GM23338 (cell line): ENCODE measurements at regions not wholly inside any gene's neighbourhood (a gene's known extent, or its start where the extent isn't known, plus 50 kb on each side); places are given as distances from the start of the nearest gene placed in this dataset.
A peak's percentile ranks its signal among the peaks of the same experiment; 100 is the strongest.
"Not testable (repeated sequence)": the region's sequence is repeated elsewhere in the genome, so short reads cannot be mapped to it uniquely, and the experiment has no call there.

Experiments used
- ATAC-seq: fragments of 200-7000 bp; cut with Tn5 transposase; 3 replicates; pipeline ENCODE4 v1.9.1; 2020
- DNase-seq: peaks from one replicate; pipeline ENCODE4 v3.0.0-alpha.2; 2015; ENCODE audit warnings: low spot score
- H2AFZ ChIP-seq: fragments of 200-600 bp; sonication (generic); 2 replicates; pipeline ENCODE4 v1.8.0; 2016; ENCODE audit warnings: antibody characterized with exemption, mild to moderate bottlenecking, moderate library complexity
- H3F3A ChIP-seq: fragments of 200-600 bp; sonication (generic); replicated peaks from 2 replicates; pipeline ENCODE4 v1.8.0; 2017; ENCODE audit warnings: antibody characterized with exemption, mixed run types, low read depth
- H3K27ac ChIP-seq: fragments of 200-600 bp; sonication (generic); 2 replicates; pipeline ENCODE4 v1.6.1; 2016; ENCODE audit warnings: low read depth
- H3K27me3 ChIP-seq: fragments of 200-600 bp; sonication (generic); 2 replicates; pipeline ENCODE4 v1.8.0; 2016; ENCODE audit warnings: mild to moderate bottlenecking, mixed run types, moderate library complexity; ENCODE audit not compliant: insufficient read depth
- H3K36me3 ChIP-seq: fragments of 200-600 bp; sonication (generic); 2 replicates; pipeline ENCODE4 v1.8.0; 2016; ENCODE audit warnings: mild to moderate bottlenecking; ENCODE audit not compliant: insufficient read depth
- H3K4me1 ChIP-seq: fragments of 200-600 bp; sonication (generic); 2 replicates; pipeline ENCODE4 v1.8.0; 2016; ENCODE audit warnings: mild to moderate bottlenecking, moderate library complexity; ENCODE audit not compliant: insufficient read depth
- H3K4me2 ChIP-seq: fragments of 200-600 bp; sonication (generic); 2 replicates; pipeline ENCODE4 v1.7.1; 2017; ENCODE audit warnings: mixed run types
- H3K4me3 ChIP-seq: fragments of 200-600 bp; sonication (generic); 2 replicates; pipeline ENCODE4 v1.6.1; 2016; ENCODE audit warnings: mixed run types
- H3K79me2 ChIP-seq: fragments of 200-600 bp; sonication (generic); replicated peaks from 2 replicates; pipeline ENCODE4 v1.8.0; 2017; ENCODE audit warnings: mild to moderate bottlenecking; ENCODE audit not compliant: insufficient read depth
- H3K9me2 ChIP-seq: fragments of 200-600 bp; sonication (generic); 2 replicates; pipeline ENCODE4 v1.8.0; 2017; ENCODE audit not compliant: insufficient read depth
- H4K20me1 ChIP-seq: fragments of 200-600 bp; sonication (generic); replicated peaks from 2 replicates; pipeline ENCODE4 v1.8.0; 2017; ENCODE audit warnings: mild to moderate bottlenecking; ENCODE audit not compliant: insufficient read depth
- H3K27ac Mint-ChIP-seq: 2 replicates; pipeline ENCODE4 v1.8.0; 2020; ENCODE audit warnings: inconsistent platforms, mild to moderate bottlenecking, moderate library complexity, mixed read lengths
- H3K27me3 Mint-ChIP-seq: 3 replicates; pipeline ENCODE4 v1.8.0; 2022; ENCODE audit warnings: low read depth, mild to moderate bottlenecking, moderate library complexity, mixed read lengths, inconsistent platforms; ENCODE audit not compliant: insufficient read depth, poor library complexity
- H3K36me3 Mint-ChIP-seq: 3 replicates; pipeline ENCODE4 v1.8.0; 2021; ENCODE audit warnings: low read depth, mild to moderate bottlenecking, inconsistent platforms, moderate library complexity, mixed read lengths
- H3K4me1 Mint-ChIP-seq: 3 replicates; pipeline ENCODE4 v1.8.0; 2020; ENCODE audit warnings: mild to moderate bottlenecking, inconsistent platforms, mixed read lengths
- H3K4me3 Mint-ChIP-seq: 3 replicates; pipeline ENCODE4 v1.8.0; 2021; ENCODE audit warnings: moderate library complexity, mild to moderate bottlenecking, inconsistent platforms, mixed read lengths
- H3K9me3 Mint-ChIP-seq: 3 replicates; pipeline ENCODE4 v1.8.0; 2020; ENCODE audit warnings: moderate library complexity, mild to moderate bottlenecking, inconsistent platforms, mixed read lengths
- CTCF ChIP-seq, 2 experiments: fragments of 200-600 bp in 1 of 2; sonication (generic) in 1 of 2; conservative IDR thresholded peaks; 2 replicates each; pipeline versions ENCODE4 v1.5.1 to v1.6.1; 2016 to 2017; ENCODE audit warnings: antibody characterized with exemption in 2 of 2, low read depth in 2 of 2, mild to moderate bottlenecking in 2 of 2, moderate library complexity in 1 of 2
- EZH2phosphoT487 ChIP-seq: fragments of 200-600 bp; sonication (generic); IDR thresholded peaks from one replicate; pipeline ENCODE4 v1.8.1; 2018; ENCODE audit warnings: antibody characterized with exemption; ENCODE audit not compliant: unreplicated experiment
- JUNB ChIP-seq: IDR thresholded peaks from one replicate; pipeline ENCODE4 v1.6.1; 2016; ENCODE audit warnings: antibody characterized with exemption; ENCODE audit not compliant: unreplicated experiment
- STAT1 ChIP-seq: IDR thresholded peaks from one replicate; pipeline ENCODE4 v1.6.1; 2016; ENCODE audit warnings: antibody characterized with exemption; ENCODE audit not compliant: unreplicated experiment
- TF ChIP-seq, protein P1 (sequence below): fragments of 250-450 bp; sonication (Bioruptor Pico); IDR thresholded peaks from 2 replicates; pipeline ENCODE4 v1.5.0; 2020; ENCODE audit warnings: mild to moderate bottlenecking, moderate library complexity

- not testable (repeated sequence) for H3K9me2 ChIP-seq, H2AFZ ChIP-seq, ATAC-seq, H3F3A ChIP-seq, H3K36me3 ChIP-seq, H4K20me1 ChIP-seq, H3K4me2 ChIP-seq, H3K4me3 ChIP-seq, H3K27ac ChIP-seq, H3K36me3 Mint-ChIP-seq, H3K4me1 ChIP-seq, H3K27ac Mint-ChIP-seq, H3K4me3 Mint-ChIP-seq, H3K27me3 ChIP-seq, H3K79me2 ChIP-seq
- peak; percentile 39 for DNase-seq
- Mint-ChIP-seq H3K4me1 (peaks cover 11% of the 10 kb centered on the region), H3K27me3 (peaks cover 15% of the 10 kb centered on the region), H3K9me3 (peaks cover 16% of the 10 kb centered on the region; the same call in 2 of the 3 replicates)
- peak; percentile 39 to 58 for TF ChIP-seq CTCF (conservative IDR thresholded peaks at IDR 0.05; ENCODE audit: low read depth in 2 of 2)
These were observed 65.3 kb upstream of the TP53I11 start for GRCh38 chr11:45015983-45016382.

DNA sequence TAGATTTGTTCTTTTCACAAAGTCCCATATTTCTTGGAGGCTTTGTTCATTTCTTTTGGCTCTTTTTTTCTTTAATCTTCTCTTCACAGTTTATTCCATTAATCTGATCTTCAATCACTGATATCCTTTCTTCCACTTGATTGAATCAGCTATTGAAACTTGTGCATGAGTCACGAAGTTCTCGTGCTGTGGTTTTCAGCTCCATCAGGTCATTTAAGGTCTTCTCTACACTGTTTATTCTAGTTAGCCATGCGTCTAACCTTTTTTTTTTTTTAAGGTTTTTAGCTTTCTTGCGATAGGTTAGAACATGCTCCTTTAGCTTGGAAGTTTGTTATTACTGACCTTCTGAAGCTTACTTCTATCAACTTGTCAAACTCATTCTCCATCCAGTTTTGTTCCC lies 65.8 kb upstream of the TP53I11 start:
- H3K27me3 Mint-ChIP-seq: peaks cover 16% of the 10 kb centered on the region

GRCh38 chr11:45017329-45017728 lies 66.6 kb upstream of the TP53I11 start:
- H3F3A ChIP-seq: no peaks in the 10 kb centered on the region
- H3K27ac ChIP-seq: no peak overlapping the region
- H3K4me3 ChIP-seq: no peak overlapping the region
- H2AFZ ChIP-seq: 0 out of 2 replicates have a peak overlapping the region, but pooled peaks have one; percentile 63
- ATAC-seq (peak; percentile 92), DNase-seq (peak; percentile 77)
- no peak overlapping the region for H3K4me3 Mint-ChIP-seq
- peaks cover 23% of the 10 kb centered on the region for H3K4me1 Mint-ChIP-seq
- no peaks in the 10 kb centered on the region for H3K79me2 ChIP-seq
- no peak overlapping the region for H3K27ac Mint-ChIP-seq
- no peaks in the 10 kb centered on the region for H4K20me1 ChIP-seq
- H3K27me3 ChIP-seq: no peaks in the 10 kb centered on the region
- H3K9me3 Mint-ChIP-seq: peaks cover 13% of the 10 kb centered on the region; the same call in 2 of the 3 replicates
- H3K4me1 ChIP-seq: peaks cover 23% of the 10 kb centered on the region
- H3K9me2 ChIP-seq: no peaks in the 10 kb centered on the region
- no peaks in the 10 kb centered on the region; the same call in 2 of the 3 replicates for H3K36me3 Mint-ChIP-seq
- H3K27me3 Mint-ChIP-seq: peaks cover 18% of the 10 kb centered on the region
- no peak overlapping the region for H3K4me2 ChIP-seq
- no peaks in the 10 kb centered on the region for H3K36me3 ChIP-seq
- TF ChIP-seq, protein P1, sequence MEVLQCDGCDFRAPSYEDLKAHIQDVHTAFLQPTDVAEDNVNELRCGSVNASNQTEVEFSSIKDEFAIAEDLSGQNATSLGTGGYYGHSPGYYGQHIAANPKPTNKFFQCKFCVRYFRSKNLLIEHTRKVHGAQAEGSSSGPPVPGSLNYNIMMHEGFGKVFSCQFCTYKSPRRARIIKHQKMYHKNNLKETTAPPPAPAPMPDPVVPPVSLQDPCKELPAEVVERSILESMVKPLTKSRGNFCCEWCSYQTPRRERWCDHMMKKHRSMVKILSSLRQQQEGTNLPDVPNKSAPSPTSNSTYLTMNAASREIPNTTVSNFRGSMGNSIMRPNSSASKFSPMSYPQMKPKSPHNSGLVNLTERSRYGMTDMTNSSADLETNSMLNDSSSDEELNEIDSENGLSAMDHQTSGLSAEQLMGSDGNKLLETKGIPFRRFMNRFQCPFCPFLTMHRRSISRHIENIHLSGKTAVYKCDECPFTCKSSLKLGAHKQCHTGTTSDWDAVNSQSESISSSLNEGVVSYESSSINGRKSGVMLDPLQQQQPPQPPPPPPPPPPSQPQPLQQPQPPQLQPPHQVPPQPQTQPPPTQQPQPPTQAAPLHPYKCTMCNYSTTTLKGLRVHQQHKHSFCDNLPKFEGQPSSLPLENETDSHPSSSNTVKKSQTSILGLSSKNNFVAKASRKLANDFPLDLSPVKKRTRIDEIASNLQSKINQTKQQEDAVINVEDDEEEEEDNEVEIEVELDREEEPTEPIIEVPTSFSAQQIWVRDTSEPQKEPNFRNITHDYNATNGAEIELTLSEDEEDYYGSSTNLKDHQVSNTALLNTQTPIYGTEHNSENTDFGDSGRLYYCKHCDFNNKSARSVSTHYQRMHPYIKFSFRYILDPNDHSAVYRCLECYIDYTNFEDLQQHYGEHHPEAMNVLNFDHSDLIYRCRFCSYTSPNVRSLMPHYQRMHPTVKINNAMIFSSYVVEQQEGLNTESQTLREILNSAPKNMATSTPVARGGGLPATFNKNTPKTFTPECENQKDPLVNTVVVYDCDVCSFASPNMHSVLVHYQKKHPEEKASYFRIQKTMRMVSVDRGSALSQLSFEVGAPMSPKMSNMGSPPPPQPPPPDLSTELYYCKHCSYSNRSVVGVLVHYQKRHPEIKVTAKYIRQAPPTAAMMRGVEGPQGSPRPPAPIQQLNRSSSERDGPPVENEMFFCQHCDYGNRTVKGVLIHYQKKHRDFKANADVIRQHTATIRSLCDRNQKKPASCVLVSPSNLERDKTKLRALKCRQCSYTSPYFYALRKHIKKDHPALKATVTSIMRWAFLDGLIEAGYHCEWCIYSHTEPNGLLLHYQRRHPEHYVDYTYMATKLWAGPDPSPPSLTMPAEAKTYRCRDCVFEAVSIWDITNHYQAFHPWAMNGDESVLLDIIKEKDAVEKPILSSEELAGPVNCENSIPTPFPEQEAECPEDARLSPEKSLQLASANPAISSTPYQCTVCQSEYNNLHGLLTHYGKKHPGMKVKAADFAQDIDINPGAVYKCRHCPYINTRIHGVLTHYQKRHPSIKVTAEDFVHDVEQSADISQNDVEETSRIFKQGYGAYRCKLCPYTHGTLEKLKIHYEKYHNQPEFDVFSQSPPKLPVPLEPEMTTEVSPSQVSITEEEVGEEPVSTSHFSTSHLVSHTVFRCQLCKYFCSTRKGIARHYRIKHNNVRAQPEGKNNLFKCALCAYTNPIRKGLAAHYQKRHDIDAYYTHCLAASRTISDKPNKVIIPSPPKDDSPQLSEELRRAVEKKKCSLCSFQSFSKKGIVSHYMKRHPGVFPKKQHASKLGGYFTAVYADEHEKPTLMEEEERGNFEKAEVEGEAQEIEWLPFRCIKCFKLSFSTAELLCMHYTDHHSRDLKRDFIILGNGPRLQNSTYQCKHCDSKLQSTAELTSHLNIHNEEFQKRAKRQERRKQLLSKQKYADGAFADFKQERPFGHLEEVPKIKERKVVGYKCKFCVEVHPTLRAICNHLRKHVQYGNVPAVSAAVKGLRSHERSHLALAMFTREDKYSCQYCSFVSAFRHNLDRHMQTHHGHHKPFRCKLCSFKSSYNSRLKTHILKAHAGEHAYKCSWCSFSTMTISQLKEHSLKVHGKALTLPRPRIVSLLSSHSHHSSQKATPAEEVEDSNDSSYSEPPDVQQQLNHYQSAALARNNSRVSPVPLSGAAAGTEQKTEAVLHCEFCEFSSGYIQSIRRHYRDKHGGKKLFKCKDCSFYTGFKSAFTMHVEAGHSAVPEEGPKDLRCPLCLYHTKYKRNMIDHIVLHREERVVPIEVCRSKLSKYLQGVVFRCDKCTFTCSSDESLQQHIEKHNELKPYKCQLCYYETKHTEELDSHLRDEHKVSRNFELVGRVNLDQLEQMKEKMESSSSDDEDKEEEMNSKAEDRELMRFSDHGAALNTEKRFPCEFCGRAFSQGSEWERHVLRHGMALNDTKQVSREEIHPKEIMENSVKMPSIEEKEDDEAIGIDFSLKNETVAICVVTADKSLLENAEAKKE: no peak
- TF ChIP-seq STAT1 (no peak), EZH2phosphoT487 (no peak), JUNB (peak; percentile 37)

More for the DNA sequence above, 65.8 kb upstream of the TP53I11 start:
- H3K27ac Mint-ChIP-seq, H3K4me2 ChIP-seq, H3K27me3 ChIP-seq, H2AFZ ChIP-seq, ATAC-seq, H3K4me3 Mint-ChIP-seq, H3K79me2 ChIP-seq, H3K27ac ChIP-seq, H3K36me3 ChIP-seq, DNase-seq, H3K36me3 Mint-ChIP-seq, H3F3A ChIP-seq, H3K4me3 ChIP-seq, H4K20me1 ChIP-seq, H3K9me2 ChIP-seq: not testable (repeated sequence)
- H3K4me1 ChIP-seq: peaks cover 14% of the 10 kb centered on the region
- peaks cover 16% of the 10 kb centered on the region; the same call in 2 of the 3 replicates for H3K9me3 Mint-ChIP-seq
- peaks cover 14% of the 10 kb centered on the region for H3K4me1 Mint-ChIP-seq
